ENCODE measurements at regions not wholly inside any gene's neighbourhood (a gene's known extent, or its start where the extent isn't known, plus 50 kb on each side); places are given as distances from the start of the nearest gene placed in this dataset.
"Not testable (repeated sequence)": the region's sequence is repeated elsewhere in the genome, so short reads cannot be mapped to it uniquely, and the experiment has no call there.

- no peak for DNase-seq
These were observed 273.0 kb downstream of the MED10 start for GRCh38 chr5:6105320-6105719.

- no peak for DNase-seq
These were observed 282.2 kb downstream of the MED10 start for GRCh38 chr5:6096101-6096500.

GRCh38 chr5:6094180-6094579 lies 284.2 kb downstream of the MED10 start:
- not testable (repeated sequence) for DNase-seq

DNA sequence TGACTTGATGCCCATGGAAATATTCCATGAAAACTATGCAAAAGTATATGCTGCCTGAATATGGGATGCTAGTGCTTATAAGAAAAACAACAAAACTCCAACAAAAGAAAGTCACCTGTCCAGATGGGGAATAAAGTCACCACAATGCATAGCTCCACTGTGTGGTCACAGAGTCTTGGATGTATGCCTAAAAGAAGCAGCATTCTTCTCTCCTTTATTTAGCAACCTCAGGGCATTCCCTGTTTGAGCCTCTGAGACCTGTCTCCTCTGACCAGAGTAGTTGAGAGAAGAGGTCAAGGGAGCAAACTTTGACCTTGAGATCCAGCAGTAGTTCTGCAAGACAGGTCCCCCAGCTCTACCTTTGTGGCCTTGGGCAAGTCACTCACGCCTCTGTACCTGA lies 287.5 kb downstream of the MED10 start:
- no peak for DNase-seq

DNA sequence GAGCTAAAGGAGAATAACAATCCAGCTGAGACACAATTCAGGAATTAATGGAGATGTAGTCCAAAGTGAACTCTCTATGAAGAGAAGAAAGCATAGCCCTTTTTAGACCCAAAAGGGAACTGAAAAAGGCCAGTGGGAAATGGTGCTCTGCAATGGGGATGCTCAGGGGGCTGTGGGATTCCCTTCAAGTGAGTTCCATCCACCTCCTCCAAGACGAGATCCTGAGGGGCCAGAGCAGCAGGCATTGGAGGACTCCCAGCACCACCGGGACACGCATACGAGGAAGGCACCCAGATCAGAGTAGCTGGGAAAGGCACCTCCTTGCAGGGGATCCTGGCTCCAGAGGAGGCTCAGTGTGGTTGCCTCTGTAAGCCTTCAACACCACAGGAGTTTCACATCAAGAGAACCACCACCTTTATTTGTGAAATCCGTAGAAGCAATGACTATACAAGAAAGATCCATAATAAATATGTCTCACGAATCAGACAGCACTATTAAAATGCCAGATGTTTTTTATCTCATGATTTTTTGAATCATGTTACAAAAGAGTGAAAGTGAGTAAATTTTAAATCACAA lies 288.2 kb downstream of the MED10 start:
- DNase-seq: no peak

- no peak for DNase-seq
These were observed 289.6 kb downstream of the MED10 start for GRCh38 chr5:6088706-6089105.

GRCh38 chr5:6087576-6087975 lies 290.8 kb downstream of the MED10 start:
- no peak for DNase-seq

DNA sequence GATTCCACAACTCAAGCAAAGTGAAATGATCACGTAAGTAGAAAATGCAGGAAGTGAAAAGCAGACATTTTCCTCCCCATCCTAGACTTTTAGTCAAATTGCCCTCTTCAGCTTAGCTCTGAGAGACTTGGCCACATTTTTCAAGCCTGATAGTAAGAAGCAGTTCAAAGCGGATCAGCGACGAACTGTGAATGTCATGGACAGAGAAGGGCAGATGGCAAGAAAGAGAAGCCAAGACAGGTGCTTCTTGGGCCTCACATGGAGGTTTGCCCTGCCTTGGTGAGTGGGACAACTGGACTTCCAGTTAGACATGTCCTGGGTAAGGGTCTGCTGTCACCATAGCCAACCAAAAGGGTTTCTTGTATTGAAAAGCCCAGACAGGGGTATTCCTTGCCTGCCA lies 291.5 kb downstream of the MED10 start:
- DNase-seq: no peak

DNA sequence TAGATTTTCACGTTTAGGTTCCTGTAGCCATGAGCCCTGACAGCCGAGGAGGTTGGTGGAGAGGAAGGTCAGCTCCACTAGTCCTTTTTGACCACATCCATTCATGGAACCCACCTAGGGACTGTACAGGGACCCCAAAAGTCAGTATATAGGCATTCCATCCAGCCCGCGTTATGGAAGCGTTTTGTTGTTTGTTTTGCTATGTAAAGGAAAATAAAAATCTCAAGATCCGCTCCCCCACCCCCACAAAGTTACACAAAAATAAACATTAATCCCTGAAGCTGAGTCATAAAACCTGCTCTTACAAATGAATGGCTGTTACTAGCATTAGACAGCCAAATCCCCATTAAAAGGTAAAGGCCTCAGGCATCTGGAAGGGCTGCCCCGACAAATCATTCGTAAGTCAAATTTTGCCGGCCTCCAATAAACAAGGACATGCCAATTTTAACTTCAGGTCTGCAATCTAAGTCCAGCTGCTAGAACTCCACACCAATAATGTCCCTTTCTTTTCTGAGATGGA lies 292.9 kb downstream of the MED10 start:
- DNase-seq: no peak

DNA sequence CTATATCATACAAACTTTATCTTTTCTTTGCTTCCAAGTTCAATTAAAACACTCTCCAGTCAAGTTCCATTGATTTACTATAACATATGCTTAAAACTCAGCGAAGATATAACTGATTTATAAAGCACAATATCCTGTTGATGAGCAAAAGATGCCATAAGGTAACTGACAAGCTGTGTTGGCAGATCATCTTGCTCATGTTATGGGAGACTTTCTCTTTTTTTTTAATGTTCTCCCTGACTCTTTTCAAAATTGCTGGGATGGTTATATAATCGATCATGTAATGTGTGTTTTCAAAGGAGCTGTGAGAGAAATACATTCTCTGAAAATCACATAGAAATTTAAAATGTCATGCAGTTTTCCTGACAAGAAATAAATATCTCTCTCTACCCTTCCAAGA lies 293.5 kb downstream of the MED10 start:
- DNase-seq: no peak

DNA sequence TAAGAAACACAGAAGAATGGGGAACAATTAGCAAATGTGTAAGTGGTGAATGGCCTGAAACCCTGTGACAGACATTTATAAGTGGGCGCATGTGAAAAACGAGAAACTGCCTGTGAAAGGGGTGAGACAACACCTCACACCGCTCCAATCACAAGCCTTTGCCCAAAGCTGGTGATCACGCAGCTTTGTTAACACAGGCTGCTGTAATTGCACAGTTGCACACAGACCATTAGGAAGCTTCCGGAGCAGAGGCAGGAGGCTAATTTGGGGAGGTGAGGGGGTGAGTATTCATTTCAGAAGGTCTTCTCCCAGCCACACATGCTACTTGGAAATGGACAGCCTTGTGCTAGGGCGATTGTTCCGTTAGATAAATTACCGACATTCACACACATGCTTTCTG lies 294.0 kb downstream of the MED10 start:
- no peak for DNase-seq

- DNase-seq: no peak
These were observed 294.9 kb downstream of the MED10 start for GRCh38 chr5:6083311-6083978.

- DNase-seq: no peak
These were observed 295.7 kb downstream of the MED10 start for GRCh38 chr5:6082685-6083084.

GRCh38 chr5:6081727-6082210 lies 296.6 kb downstream of the MED10 start:
- DNase-seq: no peak

GRCh38 chr5:6080930-6081726 lies 297.2 kb downstream of the MED10 start:
- DNase-seq: no peak

DNA sequence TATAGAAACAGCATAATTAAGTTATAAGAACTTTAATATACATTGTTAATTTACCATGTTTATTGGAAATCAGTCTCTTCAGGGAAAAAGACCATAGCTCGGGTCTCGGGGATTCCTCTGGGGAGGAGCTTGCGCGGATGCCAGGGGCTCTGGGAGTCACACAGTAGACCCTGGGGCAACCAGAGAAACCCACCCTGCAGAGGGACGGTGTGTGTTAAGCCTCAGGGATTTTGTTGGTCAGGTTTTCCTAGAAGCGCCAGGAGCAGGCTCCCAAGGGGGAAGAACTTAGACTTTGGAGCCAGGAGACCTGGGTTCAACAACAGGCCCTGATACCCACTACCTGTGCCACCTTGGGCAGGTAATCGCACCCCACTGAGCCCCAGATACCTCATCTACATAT lies 297.9 kb downstream of the MED10 start:
- DNase-seq: no peak

GRCh38 chr5:6078881-6079280 lies 299.5 kb downstream of the MED10 start:
- DNase-seq: no peak

GRCh38 chr5:6076341-6077239 lies 301.8 kb downstream of the MED10 start:
- no peak for DNase-seq

- not testable (repeated sequence) for DNase-seq
These were observed 305.9 kb downstream of the MED10 start for GRCh38 chr5:6072488-6072887.

DNA sequence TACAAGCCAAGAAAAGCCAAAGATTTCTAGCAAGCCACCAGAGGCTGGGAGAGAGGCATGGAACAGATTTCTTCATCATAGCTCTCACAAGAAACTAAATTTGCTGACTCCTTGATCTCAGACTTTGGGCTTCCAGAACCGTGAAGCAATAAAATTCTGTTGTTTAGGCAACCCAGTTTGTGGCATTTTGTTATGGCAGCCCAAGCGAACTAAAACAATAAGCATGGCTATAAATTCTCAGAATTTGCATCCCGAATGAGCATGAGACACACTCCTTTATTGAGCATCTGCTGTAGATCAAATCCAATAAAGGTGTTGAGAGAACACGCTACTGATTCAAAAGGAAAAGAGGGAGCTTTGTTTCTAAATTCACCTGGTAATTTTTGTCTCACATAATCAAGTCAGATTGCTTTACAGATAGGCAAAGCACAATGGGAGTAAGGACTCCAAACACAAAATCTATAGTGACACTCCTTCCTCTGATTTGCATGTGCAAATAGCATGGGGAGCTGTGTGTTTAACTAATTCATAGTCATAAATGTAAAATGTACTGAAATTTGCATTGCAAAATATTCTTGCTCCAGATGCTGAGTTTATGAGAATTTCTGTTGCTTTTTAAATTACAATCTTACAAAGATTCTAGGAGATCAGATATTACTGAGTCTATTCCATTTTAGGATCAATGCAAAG lies 308.7 kb downstream of the MED10 start:
- no peak for DNase-seq

GRCh38 chr5:6066016-6066415 lies 312.3 kb downstream of the MED10 start:
- DNase-seq: no peak

DNA sequence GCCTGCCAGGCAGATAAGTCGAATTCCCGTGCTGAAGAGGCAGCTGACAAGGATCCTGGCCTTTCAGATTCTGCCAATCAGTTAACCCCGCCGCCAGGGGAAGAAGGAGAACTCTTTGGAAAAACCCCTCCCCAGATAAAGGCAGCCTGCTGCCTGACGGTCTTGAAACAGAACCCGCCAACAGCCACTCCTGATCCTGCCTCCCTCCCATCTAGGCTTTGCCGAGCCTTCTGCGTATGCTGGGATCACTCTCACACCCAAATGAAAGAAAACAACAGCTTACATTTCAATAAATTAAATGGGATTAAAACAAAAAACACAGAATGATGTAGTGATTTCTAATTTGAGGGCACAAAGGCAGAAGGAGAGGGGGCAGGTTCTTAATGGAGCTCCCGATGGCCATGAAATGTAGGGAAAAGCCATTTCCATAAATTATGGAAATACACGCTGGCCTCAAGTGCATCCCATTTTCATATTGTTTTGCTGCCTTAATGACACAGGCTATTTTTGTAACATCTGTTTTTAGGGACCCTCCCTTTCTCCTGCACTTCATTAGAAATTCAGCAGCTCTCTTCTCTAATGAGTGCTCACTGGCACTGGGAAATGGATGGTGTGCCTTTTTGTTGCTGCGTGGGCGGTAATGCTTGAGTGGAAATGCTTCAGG lies 319.1 kb downstream of the MED10 start:
- DNase-seq: no peak
